Stimulated activated CD4-positive, alpha-beta T cell treated with anti-CD3 and anti-CD28 coated beads, Interleukin-1b, Interleukin-23, amount 100 ng/mL, for 4 hours (primary cell): ENCODE measurements at regions not wholly inside any gene's neighbourhood (a gene's known extent, or its start where the extent isn't known, plus 50 kb on each side); places are given as distances from the start of the nearest gene placed in this dataset.

ENCODE experiments used
- DNase-seq, 2 donors: peaks; one replicate each; pipeline ENCODE4 v3.0.0-alpha.2; 2020; ENCODE audit warnings: low read depth in 2 of 2

DNA sequence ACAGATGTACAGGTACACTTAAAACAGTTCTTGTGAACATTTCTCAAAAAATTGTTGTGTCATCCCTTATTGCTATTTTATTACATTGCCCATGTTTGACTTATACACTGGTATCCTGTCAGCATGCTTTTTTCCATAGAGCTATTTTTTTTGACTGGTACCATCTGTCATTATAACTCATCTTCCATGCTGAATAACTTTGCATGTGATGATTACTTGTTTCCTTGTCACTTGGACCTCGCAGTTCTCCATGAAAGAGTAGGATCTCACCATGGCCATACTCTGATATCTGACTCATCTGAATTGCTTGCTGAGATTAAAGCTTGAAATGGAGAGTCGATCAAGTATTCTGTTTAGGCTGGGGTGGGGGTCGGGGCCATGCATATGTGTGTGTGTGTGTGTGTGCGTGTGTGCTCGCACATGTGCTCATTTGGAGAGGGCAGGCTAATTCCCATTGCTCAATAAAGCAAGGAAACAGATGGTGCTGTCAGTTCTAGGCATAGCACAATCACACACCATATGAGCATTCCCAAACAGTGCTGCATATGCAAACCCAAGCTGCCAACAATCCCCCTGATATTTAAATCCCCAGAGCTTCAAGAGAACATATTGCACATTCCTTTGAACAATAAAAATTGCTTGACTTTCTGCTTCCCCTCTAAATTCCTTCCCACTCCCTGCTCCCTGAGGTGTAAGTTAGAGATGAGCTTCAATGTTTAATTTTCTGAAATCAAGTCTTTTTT, 62.9 kb downstream of the NHLRC3 start:
- no peak for DNase-seq

DNA sequence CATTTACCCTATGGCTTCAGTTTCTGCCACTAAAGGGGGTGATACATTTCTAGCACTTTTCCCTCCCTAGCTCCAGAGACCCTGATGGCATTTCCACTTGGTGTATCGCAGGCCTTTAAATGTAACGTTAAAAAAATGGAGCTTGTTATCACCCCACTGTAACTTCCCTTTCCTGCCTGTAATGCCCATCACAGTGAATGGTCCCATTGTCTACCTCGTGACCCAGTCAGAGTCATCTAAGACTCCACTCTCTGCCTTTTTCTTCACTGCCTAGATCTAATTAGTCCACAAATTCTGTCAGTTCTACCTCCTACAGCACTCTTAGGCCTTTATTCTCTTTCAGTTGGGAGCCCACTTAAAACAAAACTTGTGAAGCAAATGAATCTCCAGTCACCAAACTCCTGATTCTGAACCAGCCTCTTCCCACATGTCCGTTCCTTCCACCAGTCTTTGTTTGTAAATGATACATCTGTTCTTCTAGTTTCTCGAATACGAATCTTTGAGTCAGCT, 64.8 kb downstream of the NHLRC3 start:
- no peak for DNase-seq

DNA sequence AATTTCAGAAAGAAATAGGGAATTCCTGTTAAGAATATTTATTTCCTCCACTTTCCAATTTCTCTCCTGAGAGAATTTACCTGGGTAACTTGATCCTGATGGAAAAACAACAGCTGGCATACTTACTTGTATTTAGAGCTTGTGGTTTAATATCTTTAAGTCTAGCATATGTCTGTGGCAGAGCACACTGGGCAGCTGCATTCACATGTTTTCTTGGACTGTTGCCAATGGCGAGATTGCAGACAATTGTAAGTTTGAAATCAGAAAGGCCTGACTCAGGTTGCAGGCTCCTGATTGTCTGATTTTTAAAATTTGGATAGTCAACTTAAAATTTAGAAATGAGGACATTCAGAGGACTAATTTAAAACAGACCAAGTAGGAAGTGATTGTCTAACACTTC, 66.9 kb downstream of the NHLRC3 start:
- no peak for DNase-seq

DNA sequence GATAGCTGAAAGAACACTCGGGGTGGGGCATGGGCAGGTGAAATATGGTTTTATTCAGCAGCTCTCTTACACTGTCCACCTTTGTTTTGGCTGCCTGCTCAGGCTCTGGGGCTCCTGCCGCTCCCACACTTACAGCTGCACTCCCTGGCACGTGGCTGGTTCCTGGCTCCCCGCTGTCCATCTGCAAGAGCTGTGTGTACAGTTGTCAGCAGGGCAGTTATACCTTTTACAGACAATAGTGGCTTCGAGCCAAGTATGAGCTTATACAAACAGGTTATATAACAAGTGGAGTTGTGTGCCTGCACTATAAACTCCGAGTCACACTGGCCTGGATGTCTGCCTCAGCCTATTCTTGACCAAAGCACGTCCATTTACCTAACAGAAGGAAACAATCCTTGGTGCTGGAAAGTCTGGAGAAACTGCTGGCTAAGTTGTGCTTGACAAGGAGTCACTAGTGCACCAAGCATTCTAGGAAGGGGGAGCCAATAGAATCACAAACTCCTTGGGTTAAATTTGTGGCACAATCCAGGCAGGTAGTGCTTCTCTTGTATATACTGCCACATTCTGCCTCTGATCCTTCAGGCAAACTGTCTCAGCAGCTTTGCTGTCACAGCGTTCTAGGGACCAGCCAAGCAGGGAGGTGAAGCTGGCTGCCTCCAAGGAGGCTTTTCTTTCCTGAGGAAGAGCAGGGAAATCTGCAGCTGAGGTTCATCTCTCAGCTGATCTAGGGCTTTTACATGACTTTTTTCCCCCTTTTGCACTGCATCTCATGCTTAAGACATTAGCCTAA, 68.2 kb downstream of the NHLRC3 start:
- no peak for DNase-seq

DNA sequence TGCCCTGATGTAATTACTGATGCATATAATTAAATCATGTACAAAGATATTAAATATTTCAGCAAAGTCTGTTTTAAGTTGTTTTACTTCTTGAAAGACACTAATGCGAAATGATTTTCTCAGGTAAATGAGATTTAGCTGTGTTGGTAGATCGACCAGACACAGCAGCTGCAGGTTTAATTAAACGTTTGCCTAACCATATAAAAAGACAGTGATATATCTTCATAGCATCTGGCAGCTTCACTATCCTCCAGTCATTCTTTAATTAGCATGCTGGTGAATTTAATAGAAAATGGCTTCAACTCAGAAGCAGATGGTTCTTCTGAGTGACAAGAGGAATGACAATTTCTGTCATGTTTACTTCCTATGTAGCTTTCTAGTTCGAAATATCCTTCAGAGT, 69.3 kb downstream of the NHLRC3 start:
- no peak for DNase-seq

DNA sequence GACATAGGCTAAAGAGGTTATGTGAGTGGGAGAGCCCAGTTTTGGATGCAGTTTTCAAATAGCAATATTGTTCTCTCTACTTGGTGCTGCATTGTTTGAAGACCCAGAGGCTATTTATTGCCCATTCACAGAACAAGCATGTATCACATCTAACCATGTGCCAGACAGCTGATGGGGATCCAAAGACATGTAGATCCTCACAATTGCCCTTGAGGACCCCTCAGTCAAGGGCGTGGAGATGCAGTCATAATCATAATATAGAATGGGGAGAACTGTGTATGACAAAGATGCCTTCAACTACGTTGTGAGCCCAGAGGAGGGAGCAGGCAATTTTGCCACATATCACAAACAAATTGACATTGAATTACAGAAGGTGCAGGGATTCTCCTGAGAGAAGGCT, 70.5 kb downstream of the NHLRC3 start:
- no peak for DNase-seq

DNA sequence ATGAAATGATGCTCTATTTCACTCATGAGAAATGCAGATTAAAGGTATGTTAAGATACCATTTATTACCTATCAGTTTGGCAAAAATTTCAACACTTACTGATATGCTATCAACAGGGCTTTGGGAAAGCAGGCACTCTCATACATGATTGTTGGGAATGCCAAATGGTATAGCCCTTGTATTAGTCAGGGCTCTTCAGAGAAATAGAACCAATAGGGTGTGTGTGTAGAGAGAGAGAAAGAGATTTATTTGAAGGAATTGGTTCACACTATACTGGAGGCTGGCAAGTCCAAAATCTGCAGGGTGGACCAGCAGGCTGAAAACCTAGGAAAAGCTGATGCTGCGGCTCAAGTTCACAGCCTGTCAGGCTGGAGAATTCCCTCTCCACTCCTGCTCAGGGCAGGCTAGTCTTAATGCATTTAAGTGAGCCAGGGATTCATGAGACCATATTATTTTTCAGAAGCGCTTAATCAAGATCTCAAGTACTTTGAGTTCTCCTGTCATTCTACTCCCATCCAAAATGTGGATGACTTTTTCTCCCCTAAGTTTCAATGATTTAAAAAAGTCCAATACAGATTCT, 72.4 kb downstream of the NHLRC3 start:
- no peak for DNase-seq

DNA sequence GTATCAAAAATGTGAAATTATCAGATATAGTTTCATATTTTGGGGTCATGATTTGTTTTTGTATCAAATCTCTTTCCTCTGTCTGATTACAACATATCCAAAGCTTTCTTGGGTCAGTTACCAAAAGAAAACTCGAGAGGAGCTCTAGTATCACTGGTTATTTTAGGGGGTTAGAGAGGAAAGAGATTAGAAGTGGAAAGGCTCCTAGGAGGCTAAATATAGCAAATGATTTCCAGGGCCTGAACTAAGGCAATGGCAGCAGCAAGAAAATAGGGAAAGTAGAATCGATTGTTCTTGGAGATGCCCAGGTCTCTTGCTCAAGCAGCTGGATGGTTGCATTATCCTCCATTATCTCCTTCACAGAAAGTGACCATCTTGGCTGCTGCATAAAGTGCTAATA, 72.9 kb downstream of the NHLRC3 start:
- no peak for DNase-seq

DNA sequence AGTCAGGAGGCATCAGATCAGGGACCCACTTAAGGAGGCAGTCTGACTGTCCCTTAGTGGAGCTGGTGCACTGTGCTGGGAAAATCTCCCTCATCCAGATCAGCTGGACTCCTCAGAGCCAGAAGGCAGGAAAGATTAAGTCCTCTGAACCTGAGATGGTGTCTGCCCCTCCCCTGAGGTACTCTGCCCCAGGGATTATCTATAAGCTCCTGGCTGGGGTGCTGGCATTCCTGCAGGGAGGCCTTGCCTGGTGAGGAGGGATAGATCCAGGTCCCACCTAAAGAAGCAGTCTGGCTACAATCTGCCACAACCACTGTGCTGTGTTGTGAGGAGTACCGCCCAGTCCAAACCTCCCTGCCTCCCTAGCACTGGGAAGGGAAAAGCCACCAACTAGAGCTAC, 81.2 kb downstream of the NHLRC3 start:
- DNase-seq, result no peak

DNA sequence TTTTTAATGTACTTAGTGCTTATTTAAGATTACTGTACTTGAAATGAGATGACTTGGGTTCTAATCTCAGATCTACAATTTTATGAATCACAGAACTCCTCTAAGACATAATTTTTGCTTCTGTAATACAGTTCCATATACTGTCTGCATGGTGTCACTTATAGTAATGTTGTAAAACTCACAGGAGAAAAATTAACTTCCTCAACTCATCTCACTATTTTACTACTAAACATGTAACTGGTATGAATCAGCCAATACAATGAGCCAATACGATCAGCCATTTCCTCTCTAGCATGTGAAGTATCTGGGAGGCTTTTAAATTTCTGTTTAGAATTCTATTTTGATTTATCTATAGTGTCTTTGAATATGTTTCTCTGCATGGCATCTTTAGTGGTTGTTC, 85.3 kb downstream of the NHLRC3 start:
- no peak for DNase-seq

DNA sequence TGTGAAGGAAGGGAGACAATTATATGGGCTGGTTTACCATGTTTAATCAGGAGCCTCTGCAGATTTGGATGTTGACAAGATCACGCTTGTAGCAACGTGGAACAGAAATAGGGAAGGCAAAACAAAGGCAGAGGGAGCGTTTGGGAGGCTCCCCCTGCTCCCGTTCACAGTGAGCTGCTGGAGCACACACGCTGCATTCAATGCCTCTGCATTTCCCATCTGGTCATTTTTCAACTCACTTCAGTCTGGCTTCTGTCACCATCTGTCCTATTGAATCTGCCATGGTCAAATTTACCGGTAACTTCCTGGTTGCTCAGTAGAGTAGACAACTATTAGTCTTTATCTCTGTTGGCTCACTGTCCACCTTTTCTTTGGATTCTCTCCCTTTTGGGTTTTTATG, 91.0 kb downstream of the NHLRC3 start:
- DNase-seq, result no peak

DNA sequence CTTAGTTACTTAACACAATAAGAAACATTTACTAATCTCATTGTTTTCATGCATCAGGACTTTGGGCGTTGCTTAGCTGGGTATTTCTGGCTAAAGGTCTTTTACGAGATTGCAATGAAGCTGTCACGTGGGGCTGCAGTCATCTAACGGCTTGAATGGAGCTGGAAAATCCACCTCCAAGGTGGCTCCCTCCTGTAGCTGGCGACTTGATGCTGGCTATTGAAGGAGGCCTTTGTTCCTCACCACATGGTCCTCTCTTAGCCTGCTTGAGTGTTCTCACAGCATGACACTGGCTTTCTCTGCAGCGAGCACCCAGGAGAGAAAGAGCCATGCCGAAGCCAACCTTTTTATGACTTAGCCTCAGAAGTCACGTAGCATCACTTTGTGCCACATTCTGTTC, 92.0 kb downstream of the NHLRC3 start:
- no peak for DNase-seq

DNA sequence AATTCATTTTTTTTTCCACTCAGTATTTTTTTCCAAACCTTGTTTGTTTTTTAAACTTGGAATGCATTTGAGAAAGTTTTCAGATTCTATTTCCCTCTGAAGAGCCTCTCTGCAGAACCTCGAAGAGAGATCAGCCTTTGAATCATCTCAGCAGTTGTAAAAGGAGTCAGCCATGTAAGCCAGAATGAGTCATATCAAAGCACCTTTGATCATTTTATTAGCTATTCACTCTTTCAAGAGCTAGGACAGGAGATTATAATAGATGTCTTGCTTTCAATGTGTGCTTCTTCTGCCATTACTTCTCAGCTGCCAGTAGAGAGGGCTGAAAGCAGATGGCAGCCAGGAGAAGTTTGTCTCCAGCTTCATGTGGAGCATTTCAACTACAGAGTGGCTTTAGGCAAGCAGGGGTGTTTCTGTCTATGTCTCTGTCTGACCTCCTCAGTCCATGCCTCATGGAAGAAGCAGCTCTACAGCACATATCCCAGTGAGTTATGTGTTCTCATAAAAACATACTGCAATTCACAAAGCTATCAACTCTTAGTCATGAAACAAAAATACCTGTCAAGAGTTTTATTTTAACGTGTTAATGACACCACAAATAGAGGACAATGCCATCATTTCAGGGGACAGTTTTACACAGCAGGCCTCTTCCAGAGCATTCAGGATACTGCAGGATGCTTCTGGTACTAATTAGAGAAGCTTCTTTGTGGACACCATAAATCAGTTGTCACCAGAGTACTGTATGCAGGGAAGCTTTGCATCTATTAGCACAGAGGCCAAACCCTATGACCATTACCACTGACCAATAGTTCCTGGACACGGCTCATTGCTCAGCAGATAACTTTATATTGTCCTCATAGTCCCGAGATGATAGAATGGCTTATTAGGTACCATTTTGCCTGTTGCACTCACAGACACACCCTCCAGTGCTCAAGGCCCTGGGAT, 94.3 kb downstream of the NHLRC3 start:
- no peak for DNase-seq

DNA sequence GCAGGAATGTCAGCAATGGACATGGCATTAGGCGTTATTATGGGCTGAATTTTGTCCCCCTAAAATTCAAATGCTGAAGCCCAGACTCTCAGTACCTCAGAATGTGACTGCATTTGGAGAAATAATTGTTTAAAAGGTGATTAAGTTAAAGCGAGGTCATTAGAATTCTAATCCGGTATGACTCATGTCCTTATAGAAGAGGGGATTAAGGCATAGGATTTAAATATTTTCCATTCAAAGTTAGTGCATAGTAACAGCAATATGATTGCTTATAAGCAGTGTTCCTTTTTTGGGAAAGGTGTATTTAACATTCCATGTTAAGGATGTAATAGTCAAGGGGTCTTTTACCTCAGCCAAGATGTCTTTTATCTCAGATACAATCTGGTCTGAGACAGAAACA, 95.5 kb downstream of the NHLRC3 start:
- no peak for DNase-seq

DNA sequence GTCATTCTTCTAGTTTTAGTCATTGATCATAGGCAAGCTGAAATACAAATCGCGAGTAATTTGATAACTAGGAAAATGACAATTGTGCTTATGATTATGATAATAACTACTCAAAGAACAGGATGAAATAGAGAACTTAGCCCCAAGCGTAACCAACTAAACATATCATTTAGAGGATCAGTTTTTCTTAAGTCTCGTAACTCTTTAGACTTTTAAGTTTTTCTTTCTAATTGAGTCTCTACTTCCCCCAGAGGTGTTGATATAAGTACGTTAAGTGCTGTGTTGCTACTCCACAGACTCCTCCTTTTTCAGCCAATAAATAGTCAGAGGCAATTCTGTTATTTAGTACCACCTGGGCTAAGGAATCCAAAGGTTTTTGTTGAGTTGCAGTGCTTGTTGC, 96.3 kb downstream of the NHLRC3 start:
- no peak for DNase-seq

DNA sequence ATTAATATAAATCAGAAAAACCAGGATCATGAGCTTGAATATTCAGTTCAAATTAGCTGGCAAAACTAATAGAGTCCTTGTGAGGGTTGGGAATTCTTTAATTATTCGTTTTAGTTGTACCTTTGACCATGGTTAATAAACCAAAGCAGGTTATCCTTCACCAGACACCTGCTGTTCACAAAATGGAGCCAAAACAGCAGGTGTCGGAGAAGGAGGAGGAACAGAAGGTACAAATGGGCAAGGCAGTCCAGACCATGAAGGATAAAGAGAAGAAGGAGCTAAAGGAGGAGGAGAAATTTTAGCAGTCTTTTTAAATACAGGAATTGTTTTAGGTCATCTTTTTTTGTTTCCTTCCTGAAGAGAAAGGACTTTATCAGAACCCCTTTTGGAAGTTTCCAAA, 106.1 kb downstream of the NHLRC3 start:
- DNase-seq, result no peak

DNA sequence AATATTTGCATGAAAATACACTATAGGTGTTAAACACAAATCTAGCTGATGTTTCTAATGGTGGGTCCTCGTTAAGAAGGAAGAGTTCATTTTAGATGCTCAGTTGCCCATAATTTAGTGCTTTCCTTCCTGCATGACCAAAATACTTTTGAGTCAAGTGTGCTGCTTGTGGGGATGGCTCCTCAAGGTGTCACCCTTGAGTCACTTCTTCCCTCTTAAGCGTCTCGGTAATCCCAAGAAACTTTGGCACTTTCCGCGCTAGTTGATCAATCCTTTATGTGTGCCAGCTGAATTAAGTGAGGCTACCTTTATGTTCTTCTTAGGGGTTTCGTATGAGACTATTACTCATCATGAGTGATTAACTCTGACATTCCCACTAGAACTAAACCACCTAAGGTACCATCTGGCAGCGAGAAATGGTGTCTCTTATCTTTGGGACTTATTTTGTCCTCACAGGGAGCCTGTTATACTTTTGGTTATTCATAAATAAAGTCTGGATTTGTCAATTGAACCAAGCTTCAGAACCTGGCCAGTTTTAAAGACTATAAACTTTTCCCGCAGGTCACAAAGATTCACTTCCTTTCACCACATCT, 106.8 kb downstream of the NHLRC3 start:
- no peak for DNase-seq

DNA sequence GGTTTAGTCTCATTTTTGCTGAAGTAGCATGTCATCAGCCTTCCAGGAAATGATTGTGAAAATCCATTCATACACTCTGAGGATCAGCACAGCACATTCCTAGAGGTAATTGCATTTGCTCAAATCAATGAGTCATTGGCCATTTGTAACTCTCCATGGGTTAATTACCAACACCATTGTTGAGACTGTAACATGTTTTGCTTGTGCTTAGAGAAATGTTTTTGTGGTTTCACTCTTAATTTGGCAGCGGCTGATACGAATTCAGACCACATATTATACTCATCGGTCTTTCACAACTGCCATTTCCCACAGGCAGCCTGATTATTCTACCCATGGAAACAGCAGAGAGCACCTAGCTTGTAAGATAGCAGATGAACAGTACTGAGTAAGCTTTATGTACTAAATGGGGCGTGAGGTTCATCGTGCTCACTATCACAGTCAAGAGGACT, 110.3 kb downstream of the NHLRC3 start:
- DNase-seq, result no peak

DNA sequence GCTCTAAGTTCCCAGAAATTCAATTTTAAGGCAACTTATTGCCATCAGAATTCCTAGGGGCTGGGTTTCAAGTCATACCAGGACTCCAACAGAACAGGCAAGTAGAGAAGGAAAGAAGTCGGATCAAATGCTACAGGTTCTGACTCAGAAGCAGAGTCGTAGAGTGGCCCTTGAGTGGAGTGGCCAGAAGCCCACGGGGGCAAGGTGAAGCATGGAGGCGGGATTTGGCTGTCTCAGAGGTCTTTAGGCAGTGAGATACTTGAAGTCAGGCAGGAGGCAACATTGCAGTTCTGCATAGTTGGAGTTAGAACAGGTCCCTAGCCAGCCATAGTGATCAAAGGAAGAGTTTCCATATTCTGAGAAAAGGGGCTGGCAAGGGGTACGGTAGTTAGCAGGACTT, 111.6 kb downstream of the NHLRC3 start:
- DNase-seq, result no peak

DNA sequence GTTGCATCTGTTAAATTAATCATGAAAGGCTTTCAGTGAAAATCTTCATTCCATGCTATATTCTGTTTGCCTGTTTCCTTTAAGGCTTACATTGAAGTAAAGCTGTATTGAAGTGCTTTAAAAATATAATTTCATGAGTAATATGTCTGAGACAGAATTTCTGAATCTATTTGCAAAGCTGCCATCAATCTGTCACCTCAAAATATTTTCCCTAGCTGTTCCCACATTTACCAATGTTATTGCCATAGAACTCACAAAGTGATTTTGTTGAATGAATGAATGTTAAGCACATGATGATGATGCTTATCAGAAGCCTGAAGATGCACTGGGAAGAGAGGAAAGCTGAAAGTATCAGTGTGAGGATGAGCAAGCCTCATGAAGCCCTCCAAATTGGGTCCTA, 115.8 kb downstream of the NHLRC3 start:
- no peak for DNase-seq

DNA sequence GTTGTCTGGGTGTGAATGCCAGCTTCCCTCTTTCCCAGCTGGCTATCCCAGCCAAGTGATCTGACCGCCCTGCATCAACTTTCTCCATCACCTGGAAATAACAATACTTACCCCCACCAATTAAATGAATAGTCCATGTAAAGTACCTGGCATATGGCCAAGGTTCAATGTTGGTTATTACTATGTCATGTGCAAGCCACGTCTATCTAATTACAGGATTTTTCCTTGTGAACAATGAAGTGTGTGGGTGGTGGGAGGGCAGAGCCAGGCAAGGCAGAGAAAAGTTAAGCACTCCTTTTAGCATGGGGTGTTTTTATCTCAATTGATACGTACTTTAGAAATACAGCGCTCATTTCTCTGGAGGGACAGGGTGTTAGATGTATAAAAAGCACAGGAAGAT, 121.1 kb downstream of the NHLRC3 start:
- DNase-seq, result no peak
